Epidermal melanocyte (primary cell): ENCODE measurements at regions not wholly inside any gene's neighbourhood (a gene's known extent, or its start where the extent isn't known, plus 50 kb on each side); places are given as distances from the start of the nearest gene placed in this dataset.
A peak's percentile ranks its signal among the peaks of the same experiment; 100 is the strongest.
"Not testable (repeated sequence)": the region's sequence is repeated elsewhere in the genome, so short reads cannot be mapped to it uniquely, and the experiment has no call there.

Experiments used
- DNase-seq: peaks from one replicate; pipeline ENCODE4 v3.0.0; 2011; ENCODE audit warnings: low spot score; ENCODE audit not compliant: insufficient read length

GRCh38 chr20:25989196-25989595 is 292.5 kb upstream of the ZNF337 start:
- DNase-seq, result no peak

DNA sequence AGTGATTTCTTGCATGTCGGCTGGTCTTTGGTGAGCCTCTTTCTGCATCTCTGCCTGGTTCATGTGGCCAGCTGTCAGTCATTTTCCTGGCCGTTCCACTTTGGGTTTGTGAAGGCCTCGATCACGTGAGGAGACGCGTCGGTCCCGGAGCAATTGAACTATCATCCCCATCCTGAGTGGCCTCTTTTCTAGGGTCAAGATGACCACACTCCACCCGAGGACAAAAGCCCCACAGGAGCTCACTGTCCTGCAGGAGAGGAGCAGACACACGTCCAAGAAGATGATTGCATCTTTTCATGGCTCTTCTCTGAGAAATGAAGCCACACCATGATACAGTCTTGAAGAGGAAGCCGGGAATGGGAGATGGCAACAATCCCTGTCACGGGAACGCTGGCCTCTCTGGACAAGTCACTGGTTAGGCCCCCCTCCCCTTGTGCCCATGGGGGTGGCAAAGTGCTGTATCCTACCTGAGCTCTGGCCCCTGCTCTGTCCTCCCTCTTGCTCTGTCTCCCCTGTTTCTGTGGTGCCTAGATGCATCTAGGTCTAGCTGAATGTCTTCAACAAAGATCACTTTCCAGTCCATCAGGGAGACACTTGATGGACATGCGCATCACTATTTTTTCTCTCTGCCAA is 291.4 kb upstream of the ZNF337 start:
- not testable (repeated sequence) for DNase-seq

GRCh38 chr20:25987073-25987927 is 290.6 kb upstream of the ZNF337 start:
- no peak for DNase-seq

DNA sequence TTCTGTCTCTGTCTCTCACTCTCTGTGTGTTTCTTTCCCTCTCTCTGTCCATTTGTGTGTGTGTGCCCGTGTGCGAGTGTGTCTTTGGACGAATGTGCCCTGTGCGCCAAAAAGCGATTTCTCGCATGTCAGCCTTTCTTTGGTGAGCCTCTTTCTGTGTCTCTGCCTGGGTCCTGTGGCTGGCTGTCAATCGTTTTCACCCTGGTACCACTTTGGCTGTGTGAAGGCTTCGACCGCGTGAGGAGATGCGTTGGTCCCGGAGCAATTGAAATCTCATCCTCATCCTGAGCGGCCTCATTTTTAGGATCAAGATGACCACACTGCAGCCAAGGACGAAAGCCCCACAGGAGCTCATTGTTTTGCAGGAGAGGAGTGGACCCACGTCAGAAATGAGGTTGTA is 288.9 kb upstream of the ZNF337 start:
- DNase-seq, result no peak

DNA sequence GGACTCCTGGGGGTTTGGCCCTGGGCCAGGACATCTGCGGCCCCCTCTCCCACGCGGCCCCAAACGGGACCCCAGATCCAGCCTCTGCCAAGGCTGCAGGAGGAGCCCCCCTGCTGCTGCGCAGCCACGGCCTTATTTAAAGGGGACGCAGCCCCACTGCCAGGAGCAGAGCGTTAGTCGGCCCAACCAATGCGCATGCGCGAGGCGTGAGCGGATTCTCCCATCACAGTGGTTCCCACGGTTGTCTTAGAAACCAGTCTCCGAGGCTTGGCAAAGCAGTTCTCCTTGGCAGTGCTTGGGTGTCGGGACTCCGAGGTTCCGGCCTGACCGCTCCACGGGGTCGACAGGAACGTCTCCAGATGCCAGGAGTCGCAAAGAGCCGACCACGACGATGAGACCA is 288.3 kb upstream of the ZNF337 start:
- no peak for DNase-seq

- not testable (repeated sequence) for DNase-seq
Measured at GRCh38 chr20:25982701-25983100, 286.0 kb upstream of the ZNF337 start.

DNA sequence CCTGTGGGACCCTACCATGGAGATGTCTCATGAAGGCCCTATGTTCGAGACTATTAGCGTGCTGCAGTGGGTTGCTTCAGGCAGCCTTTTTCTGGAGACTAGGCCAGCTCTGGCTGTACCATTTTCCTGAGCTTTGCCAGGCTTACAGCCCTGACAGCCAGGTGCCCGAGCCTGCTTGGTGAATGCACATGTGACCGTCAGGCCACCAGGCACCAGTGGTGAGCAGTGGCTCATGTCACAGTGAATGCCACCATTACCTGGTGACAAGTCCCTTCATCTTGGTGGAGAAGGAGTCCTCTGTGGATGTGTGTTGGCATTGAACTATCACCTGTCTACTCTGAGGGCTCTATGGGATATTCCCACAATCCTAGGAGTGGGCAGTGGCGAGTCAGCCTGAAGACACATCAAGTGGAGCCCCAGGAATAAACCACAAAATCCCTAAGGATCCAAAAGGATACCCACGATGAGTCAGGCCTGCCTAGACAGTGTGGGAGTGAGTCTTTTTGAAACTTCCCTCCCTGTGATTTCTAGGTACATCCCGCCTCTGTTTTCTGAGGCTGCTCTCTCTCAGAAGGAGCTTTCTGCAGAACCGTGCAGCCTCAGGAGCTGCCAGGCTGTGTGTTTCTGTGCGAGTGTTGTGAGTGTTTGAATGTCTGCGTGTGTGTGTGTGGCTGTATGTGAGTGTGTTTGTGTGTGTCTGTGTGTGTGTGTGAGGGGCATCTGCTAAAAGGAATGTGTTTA is 282.0 kb upstream of the ZNF337 start:
- DNase-seq, result not testable (repeated sequence)

- DNase-seq, result not testable (repeated sequence)
Measured at GRCh38 chr20:25975816-25976215, 279.2 kb upstream of the ZNF337 start.

DNA sequence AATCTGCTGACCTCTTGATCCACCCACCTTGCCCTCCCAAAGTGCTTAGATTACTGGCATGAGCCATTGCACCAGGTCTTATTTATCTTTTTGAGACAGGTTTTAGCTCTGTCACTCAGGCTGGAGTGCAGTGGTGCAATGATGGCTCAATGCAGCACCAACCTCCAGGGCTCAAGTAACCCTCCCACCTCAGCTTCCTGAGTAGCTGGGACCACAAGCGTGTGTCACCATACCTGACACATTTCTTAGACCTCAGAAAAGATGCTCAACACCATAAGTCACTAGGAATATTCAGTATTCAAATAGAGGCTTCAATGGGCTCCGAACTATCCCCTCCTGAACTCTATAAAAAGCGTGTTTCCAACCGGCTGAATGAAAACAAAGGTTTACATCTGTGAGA is 268.6 kb upstream of the ZNF337 start:
- DNase-seq, result not testable (repeated sequence)

DNA sequence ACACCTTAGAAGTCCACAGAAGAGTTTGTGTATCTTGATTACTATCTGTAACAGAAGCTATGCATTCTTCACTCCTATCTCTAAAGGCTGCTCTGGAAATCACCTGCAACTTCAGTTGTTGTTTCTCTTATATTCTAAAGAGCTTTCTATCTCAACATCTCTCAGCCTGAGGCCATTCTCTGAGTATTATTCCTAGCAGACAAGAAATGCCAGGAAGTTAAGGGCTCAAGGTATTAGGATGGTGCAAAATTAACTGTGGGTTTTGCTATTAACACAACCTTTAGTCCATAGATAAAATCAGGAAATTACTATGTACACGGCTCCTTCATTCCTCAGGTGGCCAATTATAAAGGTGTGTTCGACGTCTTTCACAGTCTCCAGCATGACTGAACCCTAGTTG is 257.2 kb upstream of the ZNF337 start:
- not testable (repeated sequence) for DNase-seq

GRCh38 chr20:25935230-25935629 is 238.6 kb upstream of the ZNF337 start:
- not testable (repeated sequence) for DNase-seq

DNA sequence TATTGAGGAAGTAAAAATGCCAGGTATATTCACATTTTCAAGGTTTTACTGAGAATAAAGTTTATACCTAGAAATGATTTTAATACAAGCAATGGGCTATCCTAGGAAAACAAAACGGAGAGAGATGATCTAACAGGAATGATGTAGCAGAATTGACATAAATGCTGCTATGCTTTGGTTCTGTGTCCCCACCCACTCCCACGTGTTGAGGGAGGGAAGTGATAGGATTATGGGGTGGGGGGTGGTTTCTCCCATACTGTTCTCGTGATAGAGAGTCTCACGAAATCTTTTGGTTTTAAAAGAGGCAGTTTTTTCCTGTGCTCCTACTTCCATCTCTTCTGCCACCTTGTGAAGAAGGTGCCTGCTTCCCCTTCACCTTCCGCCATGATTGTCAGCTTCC is 236.2 kb upstream of the ZNF337 start:
- DNase-seq, result not testable (repeated sequence)

DNA sequence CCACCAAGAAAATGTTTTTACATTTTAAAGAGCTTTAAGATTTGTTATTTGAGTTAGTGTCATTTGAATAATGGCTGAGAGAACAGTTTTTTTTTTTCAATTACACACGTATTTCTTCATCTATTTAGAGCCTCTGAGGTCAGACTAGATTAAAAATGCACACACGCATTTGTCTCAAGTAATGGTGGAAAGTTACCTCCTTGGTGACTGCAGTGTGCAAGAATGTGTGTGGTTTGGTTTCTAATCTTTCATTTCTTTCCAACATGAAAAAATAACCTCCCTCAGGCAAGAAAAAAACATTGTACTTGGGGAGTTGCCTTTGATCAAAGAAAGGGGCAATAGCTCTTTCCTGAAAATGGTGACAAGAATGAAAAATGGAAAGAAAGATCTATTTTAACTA is 235.5 kb upstream of the ZNF337 start:
- DNase-seq, result not testable (repeated sequence)

GRCh38 chr20:25902321-25902720 is 205.7 kb upstream of the ZNF337 start:
- not testable (repeated sequence) for DNase-seq

DNA sequence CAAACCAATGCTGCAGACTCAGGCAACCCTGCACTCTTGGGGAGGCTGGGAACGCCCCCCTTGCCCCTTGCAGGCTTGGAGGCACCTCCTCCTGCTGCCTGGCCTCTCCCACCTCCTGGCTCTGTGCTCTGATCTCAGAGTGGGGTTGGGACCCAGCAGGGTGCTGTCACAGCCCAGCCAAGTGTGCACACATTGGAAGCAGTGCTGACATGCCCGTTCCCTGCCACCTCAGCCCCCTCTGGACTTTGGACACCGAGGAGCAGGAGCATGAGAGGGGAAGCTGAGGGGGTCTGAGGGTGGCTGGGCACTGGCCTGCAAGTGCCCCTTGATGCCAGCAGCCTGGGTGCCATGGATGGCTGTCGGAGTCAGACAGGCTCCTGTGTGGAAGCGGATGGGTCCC is 202.0 kb upstream of the ZNF337 start:
- not testable (repeated sequence) for DNase-seq

GRCh38 chr20:25879096-25879495 is 182.4 kb upstream of the ZNF337 start:
- not testable (repeated sequence) for DNase-seq

GRCh38 chr20:25868650-25868979 is 172.0 kb upstream of the ZNF337 start:
- DNase-seq, result not testable (repeated sequence)

- DNase-seq, result peak; percentile 54
Measured at GRCh38 chr20:25867776-25868649, 171.4 kb upstream of the ZNF337 start.

GRCh38 chr20:25867015-25867775 is 170.5 kb upstream of the ZNF337 start:
- not testable (repeated sequence) for DNase-seq
